DMS 273 treated with DMSO at 0.1 percent for 48 hours (cell line): ENCODE measurements at regions not wholly inside any gene's neighbourhood (a gene's known extent, or its start where the extent isn't known, plus 50 kb on each side); places are given as distances from the start of the nearest gene placed in this dataset.

Experiments
- DNase-seq: peaks from one replicate; lab custom pipeline; 2025; lab: John Stamatoyannopoulos, UW

GRCh38 chr3:141669434-141669833, 68.7 kb upstream of the RNF7 start:
- no peak for DNase-seq

- DNase-seq = no peak
Observed at GRCh38 chr3:141677701-141678100, 60.4 kb upstream of the RNF7 start.

- DNase-seq = no peak
Observed at GRCh38 chr3:141680620-141681389, 57.3 kb upstream of the RNF7 start.

- no peak for DNase-seq
Observed at GRCh38 chr3:141681390-141681780, 56.7 kb upstream of the RNF7 start.

GRCh38 chr3:141682007-141682406, 56.1 kb upstream of the RNF7 start:
- DNase-seq = no peak

- no peak for DNase-seq
Observed at GRCh38 chr3:141682921-141683320, 55.2 kb upstream of the RNF7 start.

GRCh38 chr3:141684758-141685157, 53.3 kb upstream of the RNF7 start:
- DNase-seq = no peak

GRCh38 chr3:141686466-141687291, 51.4 kb upstream of the RNF7 start:
- peak; percentile 89 for DNase-seq
